ENCODE measurements at regions not wholly inside any gene's neighbourhood (a gene's known extent, or its start where the extent isn't known, plus 50 kb on each side); places are given as distances from the start of the nearest gene placed in this dataset.

DNA sequence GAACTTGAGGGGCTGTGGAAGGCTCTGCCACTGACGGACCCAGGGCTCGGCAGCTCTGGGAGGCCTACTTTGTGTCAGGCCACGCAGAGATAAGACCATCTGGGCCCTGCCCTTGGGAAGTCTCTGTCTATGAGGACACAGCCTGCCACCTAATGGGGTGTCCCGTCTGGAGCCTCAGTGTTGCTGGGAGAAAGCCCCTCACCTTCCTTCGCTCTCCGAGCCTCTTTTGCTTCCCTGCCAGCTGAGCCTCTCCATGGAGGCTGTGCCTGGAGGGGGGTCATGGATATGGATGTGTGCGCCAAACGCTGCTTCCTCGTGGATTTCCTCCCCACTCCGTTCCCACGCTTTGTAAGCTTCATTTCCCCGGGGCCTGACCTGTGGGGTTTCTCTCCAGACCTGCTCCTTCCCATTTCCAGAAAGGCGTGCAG is 228.8 kb downstream of the SEC14L1 start:
- Histone ChIP-seq H3K36me3 (ENCODE audit: control insufficient read depth in 4 of 4, insufficient read depth in 3 of 4, low read depth in 1 of 4, low read length in 3 of 4) (no peaks in the 10 kb centered on the region), H3K4me1 (ENCODE audit: control insufficient read depth in 4 of 4, insufficient read depth in 4 of 4, low read length in 3 of 4) (peaks cover 14 to 43% (median 28%) of the 10 kb centered on the region in 4 donors), H3K9ac (ENCODE audit: low read depth in 1 of 2, low read length in 2 of 2) (no peak overlapping the region), H3K27me3 (ENCODE audit: control insufficient read depth in 4 of 4, insufficient read depth in 4 of 4, low read length in 3 of 4) (no peaks in the 10 kb centered on the region), H3K9me3 (ENCODE audit: control insufficient read depth in 4 of 4, low read length in 3 of 4) (no peaks in the 10 kb centered on the region), H3K27ac (ENCODE audit: low read depth in 1 of 2, low read length in 2 of 2) (no peak overlapping the region), H3K4me3 (ENCODE audit: low read depth in 1 of 3, low read length in 3 of 3) (no peak overlapping the region)
- no peak for DNase-seq (ENCODE audit: low spot score)
- TF ChIP-seq, protein P1, sequence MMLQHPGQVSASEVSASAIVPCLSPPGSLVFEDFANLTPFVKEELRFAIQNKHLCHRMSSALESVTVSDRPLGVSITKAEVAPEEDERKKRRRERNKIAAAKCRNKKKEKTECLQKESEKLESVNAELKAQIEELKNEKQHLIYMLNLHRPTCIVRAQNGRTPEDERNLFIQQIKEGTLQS (IDR thresholded peaks at IDR 0.05), result no peak
- TF ChIP-seq FOXA1 (IDR thresholded peaks at IDR 0.05) (no peak), SP1 (IDR thresholded peaks at IDR 0.05) (no peak), YY1 (IDR thresholded peaks at IDR 0.05) (no peak), GABPA (IDR thresholded peaks at IDR 0.05 in 1 of 2, conservative IDR thresholded peaks at IDR 0.05 in 1 of 2) (no peak)
- TF ChIP-seq, protein P2, sequence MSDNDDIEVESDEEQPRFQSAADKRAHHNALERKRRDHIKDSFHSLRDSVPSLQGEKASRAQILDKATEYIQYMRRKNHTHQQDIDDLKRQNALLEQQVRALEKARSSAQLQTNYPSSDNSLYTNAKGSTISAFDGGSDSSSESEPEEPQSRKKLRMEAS (IDR thresholded peaks at IDR 0.05), result no peak
- 90% methylated on average over 13 of the region's 13 CpGs for WGBS

DNA sequence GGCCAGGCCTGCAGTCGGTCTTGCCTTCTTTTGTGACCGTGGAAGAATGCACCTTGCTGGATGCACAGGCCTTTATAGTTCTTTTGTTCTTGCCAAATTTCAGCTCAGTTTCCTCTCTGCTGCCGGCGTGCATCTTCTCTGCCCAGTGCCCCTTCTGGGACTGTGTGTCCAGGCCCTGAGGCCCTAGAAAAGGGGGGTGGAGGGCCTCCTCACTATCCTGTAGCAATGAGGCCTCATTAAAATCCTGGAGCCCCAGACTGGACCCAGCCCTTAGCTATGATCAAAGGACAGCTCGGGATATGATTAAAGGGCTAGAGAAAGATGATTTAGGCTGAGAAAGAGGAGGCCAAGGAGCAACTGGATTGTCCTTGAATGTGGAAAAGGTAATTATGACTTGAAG is 229.8 kb downstream of the SEC14L1 start:
- Histone ChIP-seq H3K27me3 (ENCODE audit: control insufficient read depth in 4 of 4, insufficient read depth in 4 of 4, low read length in 3 of 4) (no peaks in the 10 kb centered on the region), H3K4me3 (ENCODE audit: low read depth in 1 of 3, low read length in 3 of 3) (no peak overlapping the region), H3K9ac (ENCODE audit: low read depth in 1 of 2, low read length in 2 of 2) (no peak overlapping the region), H3K9me3 (ENCODE audit: control insufficient read depth in 4 of 4, low read length in 3 of 4) (no peaks in the 10 kb centered on the region), H3K4me1 (ENCODE audit: control insufficient read depth in 4 of 4, insufficient read depth in 4 of 4, low read length in 3 of 4) (peaks cover 14 to 50% (median 36%) of the 10 kb centered on the region in 4 donors), H3K27ac (ENCODE audit: low read depth in 1 of 2, low read length in 2 of 2) (no peak overlapping the region), H3K36me3 (ENCODE audit: control insufficient read depth in 4 of 4, insufficient read depth in 3 of 4, low read depth in 1 of 4, low read length in 3 of 4) (no peaks in the 10 kb centered on the region)
- no peak for TF ChIP-seq TAF1 (conservative IDR thresholded peaks at IDR 0.05)
- TF ChIP-seq YY1 (IDR thresholded peaks at IDR 0.05), result no peak
- TF ChIP-seq, protein P3, sequence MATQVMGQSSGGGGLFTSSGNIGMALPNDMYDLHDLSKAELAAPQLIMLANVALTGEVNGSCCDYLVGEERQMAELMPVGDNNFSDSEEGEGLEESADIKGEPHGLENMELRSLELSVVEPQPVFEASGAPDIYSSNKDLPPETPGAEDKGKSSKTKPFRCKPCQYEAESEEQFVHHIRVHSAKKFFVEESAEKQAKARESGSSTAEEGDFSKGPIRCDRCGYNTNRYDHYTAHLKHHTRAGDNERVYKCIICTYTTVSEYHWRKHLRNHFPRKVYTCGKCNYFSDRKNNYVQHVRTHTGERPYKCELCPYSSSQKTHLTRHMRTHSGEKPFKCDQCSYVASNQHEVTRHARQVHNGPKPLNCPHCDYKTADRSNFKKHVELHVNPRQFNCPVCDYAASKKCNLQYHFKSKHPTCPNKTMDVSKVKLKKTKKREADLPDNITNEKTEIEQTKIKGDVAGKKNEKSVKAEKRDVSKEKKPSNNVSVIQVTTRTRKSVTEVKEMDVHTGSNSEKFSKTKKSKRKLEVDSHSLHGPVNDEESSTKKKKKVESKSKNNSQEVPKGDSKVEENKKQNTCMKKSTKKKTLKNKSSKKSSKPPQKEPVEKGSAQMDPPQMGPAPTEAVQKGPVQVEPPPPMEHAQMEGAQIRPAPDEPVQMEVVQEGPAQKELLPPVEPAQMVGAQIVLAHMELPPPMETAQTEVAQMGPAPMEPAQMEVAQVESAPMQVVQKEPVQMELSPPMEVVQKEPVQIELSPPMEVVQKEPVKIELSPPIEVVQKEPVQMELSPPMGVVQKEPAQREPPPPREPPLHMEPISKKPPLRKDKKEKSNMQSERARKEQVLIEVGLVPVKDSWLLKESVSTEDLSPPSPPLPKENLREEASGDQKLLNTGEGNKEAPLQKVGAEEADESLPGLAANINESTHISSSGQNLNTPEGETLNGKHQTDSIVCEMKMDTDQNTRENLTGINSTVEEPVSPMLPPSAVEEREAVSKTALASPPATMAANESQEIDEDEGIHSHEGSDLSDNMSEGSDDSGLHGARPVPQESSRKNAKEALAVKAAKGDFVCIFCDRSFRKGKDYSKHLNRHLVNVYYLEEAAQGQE (IDR thresholded peaks at IDR 0.05), result no peak
- TF ChIP-seq SP1 (IDR thresholded peaks at IDR 0.05), result no peak
- no peak for TF ChIP-seq HNF4A (conservative IDR thresholded peaks at IDR 0.05)
- TF ChIP-seq FOXA2 (IDR thresholded peaks at IDR 0.05), result no peak
- no peak for TF ChIP-seq RAD21 (IDR thresholded peaks at IDR 0.05)
- no peak for TF ChIP-seq JUND (IDR thresholded peaks at IDR 0.05)
- TF ChIP-seq, protein P1 (IDR thresholded peaks at IDR 0.05), result no peak
- TF ChIP-seq, protein P4, sequence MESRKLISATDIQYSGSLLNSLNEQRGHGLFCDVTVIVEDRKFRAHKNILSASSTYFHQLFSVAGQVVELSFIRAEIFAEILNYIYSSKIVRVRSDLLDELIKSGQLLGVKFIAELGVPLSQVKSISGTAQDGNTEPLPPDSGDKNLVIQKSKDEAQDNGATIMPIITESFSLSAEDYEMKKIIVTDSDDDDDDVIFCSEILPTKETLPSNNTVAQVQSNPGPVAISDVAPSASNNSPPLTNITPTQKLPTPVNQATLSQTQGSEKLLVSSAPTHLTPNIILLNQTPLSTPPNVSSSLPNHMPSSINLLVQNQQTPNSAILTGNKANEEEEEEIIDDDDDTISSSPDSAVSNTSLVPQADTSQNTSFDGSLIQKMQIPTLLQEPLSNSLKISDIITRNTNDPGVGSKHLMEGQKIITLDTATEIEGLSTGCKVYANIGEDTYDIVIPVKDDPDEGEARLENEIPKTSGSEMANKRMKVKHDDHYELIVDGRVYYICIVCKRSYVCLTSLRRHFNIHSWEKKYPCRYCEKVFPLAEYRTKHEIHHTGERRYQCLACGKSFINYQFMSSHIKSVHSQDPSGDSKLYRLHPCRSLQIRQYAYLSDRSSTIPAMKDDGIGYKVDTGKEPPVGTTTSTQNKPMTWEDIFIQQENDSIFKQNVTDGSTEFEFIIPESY (IDR thresholded peaks at IDR 0.05), result no peak
- TF ChIP-seq EGR1 (IDR thresholded peaks at IDR 0.05; ENCODE audit: low read depth in 2 of 2), result no peak
- no peak for TF ChIP-seq HNF4G (IDR thresholded peaks at IDR 0.05)
- TF ChIP-seq, protein P5, sequence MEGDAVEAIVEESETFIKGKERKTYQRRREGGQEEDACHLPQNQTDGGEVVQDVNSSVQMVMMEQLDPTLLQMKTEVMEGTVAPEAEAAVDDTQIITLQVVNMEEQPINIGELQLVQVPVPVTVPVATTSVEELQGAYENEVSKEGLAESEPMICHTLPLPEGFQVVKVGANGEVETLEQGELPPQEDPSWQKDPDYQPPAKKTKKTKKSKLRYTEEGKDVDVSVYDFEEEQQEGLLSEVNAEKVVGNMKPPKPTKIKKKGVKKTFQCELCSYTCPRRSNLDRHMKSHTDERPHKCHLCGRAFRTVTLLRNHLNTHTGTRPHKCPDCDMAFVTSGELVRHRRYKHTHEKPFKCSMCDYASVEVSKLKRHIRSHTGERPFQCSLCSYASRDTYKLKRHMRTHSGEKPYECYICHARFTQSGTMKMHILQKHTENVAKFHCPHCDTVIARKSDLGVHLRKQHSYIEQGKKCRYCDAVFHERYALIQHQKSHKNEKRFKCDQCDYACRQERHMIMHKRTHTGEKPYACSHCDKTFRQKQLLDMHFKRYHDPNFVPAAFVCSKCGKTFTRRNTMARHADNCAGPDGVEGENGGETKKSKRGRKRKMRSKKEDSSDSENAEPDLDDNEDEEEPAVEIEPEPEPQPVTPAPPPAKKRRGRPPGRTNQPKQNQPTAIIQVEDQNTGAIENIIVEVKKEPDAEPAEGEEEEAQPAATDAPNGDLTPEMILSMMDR (IDR thresholded peaks at IDR 0.05; ENCODE audit: low read depth, low read length, missing input control), result no peak
- 92% methylated on average over 5 of the region's 5 CpGs for WGBS
- DNase-seq (ENCODE audit: low spot score), result no peak

Data from liver (tissue), 8 donors.